Globus pallidus (tissue), 1 donor: ENCODE measurements at regions not wholly inside any gene's neighbourhood (a gene's known extent, or its start where the extent isn't known, plus 50 kb on each side); places are given as distances from the start of the nearest gene placed in this dataset.

ENCODE experiments used
- DNase-seq: peaks from one replicate; pipeline ENCODE4 v3.0.0-alpha.2; 2015; ENCODE audit warnings: low spot score

DNA sequence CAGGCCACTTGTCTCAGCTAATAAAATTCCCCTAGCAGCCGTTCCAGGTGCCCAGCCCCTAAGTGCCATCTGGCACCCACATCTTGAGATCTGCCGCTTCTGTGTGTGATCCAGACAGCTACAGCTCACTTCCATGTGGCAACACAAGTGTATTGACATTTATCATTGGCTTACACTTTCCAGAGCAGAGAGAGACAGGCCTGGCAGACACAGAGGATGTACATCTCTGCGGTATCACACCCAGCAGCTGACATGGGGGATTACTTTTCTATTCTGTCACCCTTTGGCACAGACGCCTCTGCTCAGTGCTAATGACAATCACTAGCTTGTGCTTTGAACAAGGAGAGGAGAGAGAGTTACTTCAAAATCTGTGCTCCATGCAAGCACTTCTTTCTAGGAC lies 195.9 kb downstream of the KDR start:
- peak; percentile 23 for DNase-seq

DNA sequence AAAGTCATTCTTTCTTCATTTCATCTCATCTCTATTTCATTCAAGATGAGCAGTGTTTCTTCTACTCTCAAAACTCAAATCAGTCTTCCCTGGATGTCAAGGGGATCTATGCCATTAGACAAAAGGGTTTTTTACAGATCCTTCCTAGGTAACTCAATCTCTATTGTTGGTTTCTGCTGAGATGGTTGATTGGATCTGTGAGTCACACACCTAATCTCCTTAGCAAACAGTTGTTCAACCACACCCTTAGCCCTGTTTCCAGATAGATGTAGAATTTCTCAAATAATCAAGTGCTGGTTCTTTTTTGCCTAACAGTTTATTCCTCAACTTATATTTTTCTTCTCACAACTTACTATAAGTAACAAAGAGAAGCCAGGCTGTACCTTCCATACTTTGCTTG lies 200.5 kb downstream of the KDR start:
- no peak for DNase-seq

DNA sequence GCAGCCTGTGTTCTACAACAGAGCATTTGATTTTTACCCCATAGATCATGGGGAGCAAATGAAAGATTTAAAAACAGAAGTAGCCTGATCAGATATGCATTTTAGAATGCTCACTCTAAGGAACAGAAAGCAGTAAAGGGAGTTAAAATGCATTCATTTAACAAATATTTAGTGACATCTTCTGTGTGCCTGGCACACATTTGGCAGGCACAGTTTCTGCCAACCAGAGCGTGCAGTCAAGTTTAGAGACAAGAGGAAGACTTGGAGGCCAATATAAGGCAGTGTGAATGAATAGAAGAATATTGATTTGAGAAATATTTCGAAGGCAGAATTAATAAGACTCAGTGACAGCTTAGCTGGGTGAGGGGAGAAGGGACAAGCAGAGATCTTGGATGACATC lies 210.1 kb downstream of the KDR start:
- DNase-seq, result no peak

DNA sequence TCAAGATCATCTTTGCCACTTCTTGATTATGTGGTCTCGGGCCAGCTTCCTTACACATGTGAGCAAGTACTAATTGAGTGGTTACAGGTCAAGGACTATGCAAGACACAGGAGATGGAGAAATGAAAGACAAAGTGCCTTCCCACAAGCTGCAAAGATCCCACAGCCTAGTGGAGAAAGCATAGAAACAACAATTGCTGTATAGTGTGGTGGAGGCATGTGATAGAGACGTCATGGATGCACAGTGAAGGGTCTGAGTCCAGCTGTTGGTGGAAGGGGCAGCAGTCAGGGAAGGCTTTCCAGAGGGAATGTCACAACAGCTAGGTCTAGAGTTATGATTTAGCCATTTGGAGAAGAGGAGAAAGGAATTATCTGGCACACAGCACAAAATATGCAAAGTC lies 210.6 kb downstream of the KDR start:
- DNase-seq, result no peak

DNA sequence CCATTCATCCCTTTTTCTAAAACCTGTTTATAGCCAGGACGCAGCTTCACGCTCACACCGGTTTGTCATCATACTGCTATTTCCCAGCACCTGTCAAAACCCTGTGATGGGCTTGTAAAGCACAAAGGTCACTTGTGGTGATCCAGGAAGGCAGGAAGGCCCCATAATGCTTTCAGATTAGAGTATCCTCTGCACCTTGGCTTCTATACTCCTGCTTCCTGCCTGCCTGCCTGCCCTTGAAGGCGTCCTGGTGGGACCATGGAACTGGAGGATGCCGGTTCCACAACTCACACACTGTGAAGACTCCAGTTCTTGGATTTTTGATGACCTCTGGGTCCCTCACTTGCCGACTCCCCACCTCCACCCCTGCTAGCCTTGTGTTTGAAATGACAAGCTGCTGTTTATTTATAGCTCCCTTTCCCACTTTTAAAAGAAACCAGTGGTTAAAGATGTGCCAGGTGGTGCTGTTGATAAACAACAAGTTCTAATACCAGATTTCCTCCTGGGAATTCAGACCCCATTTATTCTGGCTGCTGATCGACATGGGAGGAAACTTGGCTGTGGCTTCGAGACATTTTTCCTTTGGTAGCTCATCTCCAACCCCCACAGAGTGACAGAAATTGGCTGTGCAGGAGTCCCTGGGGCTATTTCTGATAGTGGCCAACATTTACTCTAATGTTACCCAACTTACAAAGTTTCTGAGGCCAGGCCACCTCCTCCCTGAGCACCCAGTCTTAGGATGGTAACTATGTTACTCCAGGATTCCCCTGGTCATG lies 211.5 kb downstream of the KDR start:
- DNase-seq, result no peak

DNA sequence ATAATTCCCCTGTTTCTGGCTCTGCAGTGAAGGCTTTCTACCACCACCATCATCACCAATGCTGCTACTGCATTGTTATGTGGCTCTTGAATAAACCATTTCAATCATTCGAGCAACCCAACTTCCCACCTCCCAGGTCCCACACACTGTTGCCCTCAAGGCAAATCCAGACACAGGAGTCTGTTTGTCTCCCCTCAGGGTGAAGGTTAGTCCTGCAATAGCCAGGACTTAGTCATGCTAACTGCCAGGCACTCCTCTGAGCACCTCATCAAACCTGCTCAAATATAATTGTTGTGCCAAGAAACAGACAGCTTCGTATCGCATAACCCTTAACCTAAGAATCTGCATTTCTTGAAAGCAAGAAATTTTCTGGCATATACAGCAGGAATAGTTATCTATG lies 213.2 kb downstream of the KDR start:
- DNase-seq, result no peak

DNA sequence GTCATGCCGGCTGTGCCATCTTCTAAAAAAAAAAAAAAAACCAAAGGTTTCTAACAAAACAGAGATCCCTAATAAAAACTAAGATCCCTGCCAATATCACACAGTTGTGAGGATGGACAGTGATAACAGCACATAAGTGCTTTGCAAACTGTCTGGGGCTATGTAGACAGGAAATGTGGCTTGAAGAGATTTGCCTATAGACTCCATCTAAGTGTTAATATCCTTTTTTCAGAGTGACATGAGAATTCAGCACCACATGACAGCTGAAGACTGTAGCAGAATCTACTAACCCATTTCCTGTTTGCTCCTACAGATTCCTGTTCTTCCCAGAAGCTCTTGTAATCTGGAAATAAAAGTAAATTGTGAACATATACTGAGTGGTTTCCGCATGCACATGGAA lies 215.4 kb downstream of the KDR start:
- no peak for DNase-seq

DNA sequence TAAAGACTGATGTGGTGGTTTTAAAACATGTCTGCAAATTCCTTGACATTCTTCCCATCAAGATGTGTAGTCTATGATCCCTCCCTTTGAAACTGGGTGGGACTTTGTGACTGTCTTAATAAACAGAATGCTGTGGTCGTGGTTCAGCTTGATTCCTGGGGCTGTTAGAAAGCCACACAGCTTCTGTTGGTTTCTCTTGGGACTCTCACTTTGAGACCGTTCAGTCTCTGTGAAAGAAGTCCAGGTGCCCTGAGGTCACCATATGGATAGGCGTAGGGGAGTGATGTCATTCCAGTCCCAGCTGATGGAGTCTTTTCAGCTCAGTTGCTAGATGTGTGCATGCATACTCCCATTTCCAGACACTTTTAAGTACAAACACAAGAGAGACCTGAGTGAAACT lies 216.6 kb downstream of the KDR start:
- DNase-seq, result no peak

DNA sequence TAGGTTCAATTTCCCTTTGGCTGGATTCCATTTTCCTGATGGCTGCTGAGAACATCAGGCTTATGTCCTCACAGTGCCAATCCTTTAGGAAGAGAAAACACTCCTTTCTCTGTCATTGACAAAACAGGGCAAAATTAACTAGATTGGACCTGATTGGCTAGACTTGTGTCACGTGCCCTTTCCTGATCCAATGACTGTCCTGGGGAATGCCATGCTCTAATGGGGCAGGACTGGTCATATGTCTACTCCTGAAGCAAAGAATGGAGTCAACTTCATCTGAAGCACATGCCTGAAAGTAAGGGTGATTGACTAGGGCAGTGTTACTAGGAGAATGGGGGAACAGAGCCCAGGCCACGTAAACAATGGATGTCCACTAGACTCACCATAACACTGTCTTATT lies 220.4 kb downstream of the KDR start:
- DNase-seq, result no peak

DNA sequence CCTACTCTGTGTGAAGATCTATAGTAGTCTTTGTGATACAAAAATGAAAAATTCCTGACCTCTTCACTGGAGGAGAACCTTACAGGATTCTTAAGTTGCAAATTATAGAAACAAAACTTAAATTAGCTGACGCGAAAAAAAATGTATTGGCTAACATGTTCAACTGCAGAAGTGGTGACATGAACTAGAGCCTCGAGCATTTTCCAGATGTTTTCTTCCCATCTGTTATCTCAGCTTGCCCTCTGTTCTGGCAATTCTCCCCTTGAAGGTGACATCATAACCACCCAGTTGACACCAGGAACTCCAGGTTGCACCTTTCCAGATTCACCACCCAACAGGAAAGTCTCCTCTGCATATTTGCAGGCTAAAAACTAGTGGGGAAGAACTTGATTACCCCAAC lies 222.4 kb downstream of the KDR start:
- DNase-seq, result no peak

DNA sequence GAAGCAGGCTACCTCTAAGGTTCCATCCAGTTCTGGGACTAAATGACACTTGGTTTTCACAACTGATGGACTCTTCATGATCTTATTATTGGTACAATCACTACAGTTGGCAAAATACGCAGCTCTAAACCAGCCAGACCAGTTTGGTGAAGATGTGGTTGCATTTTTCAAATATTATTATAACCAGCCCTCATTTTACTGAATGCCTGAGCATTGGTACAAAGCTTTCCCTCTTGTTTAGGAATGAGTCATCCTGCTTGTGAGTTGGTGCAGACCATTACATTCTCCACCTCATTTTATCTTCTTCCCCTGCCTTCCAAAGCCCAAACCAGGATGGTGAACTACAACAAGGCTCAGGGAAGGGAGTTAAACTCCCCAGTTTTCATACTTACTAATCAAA lies 223.1 kb downstream of the KDR start:
- no peak for DNase-seq

DNA sequence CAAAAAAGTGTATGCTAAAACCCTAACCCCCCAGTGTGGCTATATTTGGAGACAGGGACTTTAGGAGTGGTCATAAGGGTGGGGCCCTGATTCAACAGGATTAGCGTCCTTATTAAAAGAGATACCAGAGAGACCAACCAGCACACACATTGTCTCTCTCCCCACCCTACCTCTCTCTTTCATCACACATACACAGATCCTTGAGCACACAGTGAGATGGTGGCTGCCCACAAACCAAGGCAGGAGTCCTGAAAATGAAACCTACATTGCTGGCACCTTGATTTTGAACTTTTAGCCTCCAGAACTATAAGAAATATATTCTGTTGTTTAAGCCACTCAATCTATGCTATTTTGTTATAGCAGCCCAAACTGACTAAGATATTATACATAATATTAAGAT lies 224.2 kb downstream of the KDR start:
- DNase-seq, result no peak

DNA sequence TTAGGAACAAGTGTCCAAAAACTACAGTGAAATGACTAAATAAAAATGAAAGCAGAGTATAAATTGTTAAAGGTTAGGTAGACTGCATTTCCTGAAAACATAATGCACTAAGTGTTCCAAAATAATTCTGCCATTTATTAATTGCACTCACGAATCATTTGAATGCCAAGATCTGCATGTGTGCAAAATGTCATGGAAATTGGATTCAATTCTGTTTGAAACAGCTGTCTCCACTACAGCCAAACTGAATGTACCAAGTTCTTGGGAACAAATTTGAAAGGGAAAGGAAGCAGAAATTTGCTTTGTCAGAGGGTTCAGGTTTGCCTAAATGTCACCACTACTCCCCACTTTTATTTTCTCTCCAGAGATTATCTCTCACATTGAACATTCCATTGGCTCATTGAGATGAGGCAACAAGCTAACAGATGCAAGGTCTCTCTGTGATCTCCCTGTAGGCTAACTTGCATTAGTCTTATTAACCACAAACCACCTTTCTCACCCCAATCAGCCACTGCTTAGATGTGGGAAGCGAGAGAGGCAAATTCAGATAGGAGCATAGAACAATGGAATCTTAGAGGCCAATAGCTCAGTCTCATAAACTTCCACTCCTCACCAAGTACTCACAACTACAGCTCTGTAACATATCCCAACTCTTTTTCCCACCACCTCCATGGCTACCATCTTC lies 226.6 kb downstream of the KDR start:
- DNase-seq, result no peak

DNA sequence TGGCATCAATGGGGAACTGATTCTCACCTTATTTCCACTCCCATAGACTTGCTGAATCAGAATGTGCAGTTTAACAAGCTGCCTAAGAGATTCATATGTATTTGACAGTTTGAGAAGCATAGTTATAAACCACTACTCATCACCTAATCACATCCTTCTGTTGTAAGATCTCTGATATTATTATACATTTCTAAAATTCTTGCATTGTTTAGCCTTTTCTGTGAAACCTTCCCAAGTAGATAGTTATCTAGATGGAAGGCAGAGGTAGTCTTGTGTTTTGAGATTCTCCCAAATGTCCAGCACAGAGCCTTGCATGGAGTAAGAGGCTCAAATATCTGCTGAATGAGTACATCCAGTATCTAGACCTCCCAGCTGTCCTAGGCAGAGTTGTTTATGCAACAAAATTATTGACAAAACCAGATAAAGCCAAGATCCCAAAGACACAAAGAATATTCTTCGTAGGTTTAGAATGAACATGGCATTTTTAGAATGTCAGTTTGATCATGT lies 227.3 kb downstream of the KDR start:
- DNase-seq, result no peak

DNA sequence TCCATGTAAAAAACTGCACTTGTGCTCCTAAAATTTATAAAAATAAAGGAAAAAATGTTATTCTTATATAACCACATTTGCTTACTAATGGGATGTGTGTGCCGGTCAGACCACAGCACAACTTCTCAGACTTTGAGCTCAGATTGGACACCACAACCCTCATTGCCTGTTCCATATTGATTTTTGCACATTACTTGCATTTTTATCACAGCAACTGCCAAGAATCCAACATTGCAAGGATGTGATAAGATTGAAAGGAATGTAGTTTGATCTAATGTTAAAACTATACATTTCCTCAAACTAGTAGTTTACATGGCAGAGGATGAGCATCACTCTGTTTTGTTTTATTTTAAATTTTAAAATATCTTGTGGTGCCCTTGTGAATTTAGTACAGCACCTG lies 227.8 kb downstream of the KDR start:
- no peak for DNase-seq

DNA sequence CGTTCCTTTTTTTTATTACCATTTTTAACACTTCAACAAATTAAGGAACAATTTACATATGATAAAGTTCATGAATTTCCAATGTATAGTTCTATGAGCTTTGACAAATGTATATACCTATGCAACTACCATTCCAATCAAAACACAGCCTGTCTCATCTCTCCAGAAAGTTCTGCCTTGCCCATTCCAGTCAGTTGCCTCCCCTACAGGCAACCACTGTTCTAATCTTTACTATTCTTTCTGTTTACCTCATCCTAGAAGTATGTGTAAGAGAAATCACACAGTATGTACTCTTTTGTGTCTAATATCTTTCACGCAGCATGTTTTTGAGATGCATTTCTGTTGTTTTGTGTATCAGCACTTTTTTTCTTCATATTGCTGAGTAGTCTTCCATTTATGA lies 224.9 kb downstream of the KIT start:
- DNase-seq, result no peak

DNA sequence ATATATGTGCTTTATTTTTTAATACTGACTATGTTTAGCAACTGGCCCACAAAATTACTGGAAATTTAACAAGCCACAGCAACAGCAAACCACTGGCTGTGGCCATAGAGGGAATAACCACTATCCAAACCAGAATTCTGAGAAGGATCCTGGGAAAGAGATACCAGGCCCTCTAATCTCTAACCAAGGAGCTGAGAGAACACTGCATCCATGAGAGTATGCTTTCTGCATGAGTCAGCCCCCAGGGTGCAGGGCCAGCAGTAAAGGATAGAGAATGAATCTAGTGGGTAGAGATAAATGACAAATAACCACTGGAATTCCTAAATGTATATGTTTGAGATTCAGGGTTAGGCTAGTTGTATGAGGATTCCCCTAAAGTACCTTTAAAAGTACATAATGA lies 221.8 kb downstream of the KIT start:
- no peak for DNase-seq

DNA sequence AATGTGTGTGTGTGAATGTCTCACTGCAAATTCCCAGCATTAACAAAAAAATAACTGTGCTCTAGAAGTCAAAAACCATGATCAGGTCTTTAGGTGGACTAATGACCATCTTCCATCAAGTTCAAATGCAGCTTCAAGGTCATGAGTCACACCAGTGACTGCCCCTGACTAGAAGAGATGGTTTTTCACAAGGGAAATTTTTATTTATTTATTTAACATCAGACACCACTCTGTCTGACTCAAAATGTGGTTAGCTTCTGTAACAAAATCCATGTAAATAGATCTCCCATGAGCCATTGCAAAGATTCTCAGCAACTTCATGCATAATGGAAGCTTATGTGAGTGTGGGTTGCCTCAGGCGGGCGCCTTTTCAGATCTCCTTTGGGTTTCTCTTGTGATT lies 219.2 kb downstream of the KIT start:
- DNase-seq, result no peak

DNA sequence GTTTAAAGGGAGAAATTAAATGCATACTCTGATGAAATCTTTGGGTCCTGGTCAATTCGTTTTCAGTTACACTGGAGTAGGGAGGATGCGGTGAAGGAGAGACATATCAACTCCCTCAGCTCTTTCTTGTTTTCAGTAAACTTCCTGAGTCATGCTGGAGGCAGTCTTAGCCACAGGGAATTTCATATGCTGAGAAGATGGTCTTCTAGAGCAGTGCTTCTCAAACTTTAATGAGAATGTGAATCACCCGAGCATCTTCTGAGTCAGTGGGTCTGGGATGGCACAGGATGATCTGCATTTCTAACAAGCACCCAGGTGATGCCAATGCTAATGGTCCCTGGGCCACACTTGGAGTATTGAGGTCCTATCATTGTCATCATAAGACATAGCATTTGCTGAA lies 214.5 kb downstream of the KIT start:
- no peak for DNase-seq

DNA sequence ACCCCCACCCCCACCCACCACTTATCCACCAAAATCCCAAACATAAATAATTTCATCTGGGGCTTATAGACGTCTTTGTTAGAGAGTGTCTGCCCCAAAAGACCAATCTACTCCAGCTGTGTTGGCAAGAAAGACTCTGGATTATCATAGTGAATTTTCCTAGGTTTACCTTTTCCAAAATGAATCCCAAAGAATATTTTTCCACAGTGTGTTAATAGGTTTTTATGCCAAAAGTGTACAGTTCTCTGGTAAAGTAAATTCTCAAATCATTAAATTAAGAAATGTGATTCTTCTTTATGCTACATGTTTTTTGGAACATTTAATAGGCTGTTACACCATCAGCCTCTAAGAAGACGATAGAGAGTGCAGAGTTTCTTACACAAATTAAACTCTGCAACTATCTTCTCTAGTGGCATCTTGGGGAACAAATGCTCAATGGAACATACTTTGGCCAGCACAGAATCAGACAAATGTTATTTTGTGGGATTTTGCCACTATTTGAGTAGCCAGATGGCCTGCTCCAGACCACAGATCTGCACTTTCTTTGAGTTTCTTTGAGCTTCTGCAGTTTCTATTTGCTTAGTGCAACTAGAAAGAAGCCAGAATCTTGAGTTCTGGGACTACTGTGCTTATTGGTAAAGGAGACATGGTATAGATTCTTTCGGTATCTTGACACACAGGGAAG lies 206.0 kb downstream of the KIT start:
- no peak for DNase-seq

DNA sequence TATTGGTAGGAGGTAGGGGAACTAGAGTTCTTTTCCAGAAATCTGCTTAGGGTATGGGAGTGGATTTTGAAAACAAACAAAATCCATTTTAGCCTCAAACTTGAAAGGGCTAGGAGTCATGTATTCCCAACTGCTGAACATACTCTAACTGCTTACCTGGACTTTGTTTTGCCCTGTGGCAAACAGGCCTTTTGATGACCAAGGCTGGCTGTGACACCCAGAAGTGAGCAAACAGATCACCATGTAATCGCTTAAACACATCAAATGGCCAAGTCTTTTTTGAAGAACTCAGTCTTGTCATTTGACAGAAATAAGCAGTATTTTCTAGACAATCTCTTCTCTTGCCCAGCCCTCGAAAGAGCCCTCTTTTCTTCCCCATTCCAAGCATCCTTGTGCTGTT lies 203.4 kb downstream of the KIT start:
- no peak for DNase-seq

DNA sequence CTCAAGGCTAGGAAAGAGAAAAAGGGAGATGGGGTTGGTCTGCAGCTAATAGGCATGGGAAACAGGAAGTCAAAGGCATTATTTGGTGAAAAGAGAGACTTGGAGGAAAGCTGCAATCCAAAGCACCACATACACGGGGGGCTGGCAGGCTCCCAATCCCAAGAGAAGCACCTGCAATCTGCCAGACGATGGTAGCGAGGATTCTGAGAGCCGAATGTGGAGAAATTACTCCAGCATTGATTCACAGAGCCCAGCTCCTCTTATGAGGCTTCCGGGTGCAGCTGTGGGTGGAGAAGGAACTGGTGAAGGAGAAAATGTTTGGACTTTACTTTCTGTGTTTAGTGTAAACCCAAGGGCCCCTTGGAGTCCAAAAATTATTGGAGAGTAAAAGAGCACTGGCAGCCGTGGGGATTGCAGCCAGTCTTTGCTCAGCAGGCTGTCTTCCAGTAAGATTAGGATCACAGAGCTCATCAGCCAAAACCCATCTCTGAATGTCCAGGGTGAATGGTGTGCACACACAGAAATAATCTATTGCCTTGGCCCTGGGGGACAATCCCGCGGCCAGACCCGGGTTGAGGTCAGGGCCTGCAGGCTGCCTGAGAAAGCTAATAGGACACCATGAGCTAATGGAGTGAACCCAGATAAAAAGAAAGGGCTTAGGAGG lies 197.6 kb downstream of the KIT start:
- no peak for DNase-seq

DNA sequence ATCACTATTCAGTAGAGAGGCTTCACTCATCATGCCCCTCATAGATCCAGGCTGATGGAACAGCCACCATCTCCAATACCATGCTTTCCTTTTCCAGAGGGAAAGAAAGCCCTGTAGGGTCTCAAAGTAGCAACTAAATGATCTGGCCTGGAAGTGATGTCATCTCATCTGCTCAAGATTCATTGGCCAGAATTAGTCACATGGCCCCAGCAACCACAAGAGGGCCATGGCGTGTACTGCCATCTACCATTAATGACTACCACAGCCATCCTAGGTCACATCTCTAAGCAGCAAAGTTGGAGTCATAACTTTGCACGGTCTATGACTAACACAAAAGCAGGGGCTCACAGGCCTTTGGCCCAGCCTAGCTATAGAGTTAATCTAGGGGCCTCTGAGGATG lies 194.8 kb downstream of the KIT start:
- no peak for DNase-seq
